PFSK-1 (cell line): ENCODE measurements at regions not wholly inside any gene's neighbourhood (a gene's known extent, or its start where the extent isn't known, plus 50 kb on each side); places are given as distances from the start of the nearest gene placed in this dataset.

ENCODE experiments used
- FOXP2 ChIP-seq: optimal IDR thresholded peaks from 2 replicates; pipeline ENCODE3; 2011; ENCODE audit warnings: borderline replicate concordance, control low read depth, inconsistent platforms; ENCODE audit not compliant: insufficient read depth; ENCODE audit errors: extremely low read length, extremely low read depth
- POLR2AphosphoS5 ChIP-seq: IDR thresholded peaks from 2 replicates; pipeline ENCODE4 v1.6.1; 2012; ENCODE audit warnings: low read depth, mild to moderate bottlenecking, control low read depth, low read length, moderate library complexity
- SIN3A ChIP-seq: IDR thresholded peaks from 2 replicates; pipeline ENCODE4 v1.6.1; 2012; ENCODE audit warnings: mild to moderate bottlenecking, low read length, moderate library complexity, borderline replicate concordance; ENCODE audit not compliant: insufficient read depth
- TAF1 ChIP-seq: IDR thresholded peaks from 2 replicates; pipeline ENCODE4 v1.6.1; 2012; ENCODE audit warnings: low read length, control low read depth, borderline replicate concordance; ENCODE audit not compliant: insufficient read depth
- TF ChIP-seq, protein P1 (sequence below), 2 experiments: IDR thresholded peaks; 2 replicates each; pipeline versions ENCODE4 v1.6.1 to v1.8.0; 2011 to 2012; ENCODE audit warnings: low read depth in 2 of 2, low read length in 2 of 2, control low read depth in 1 of 2, inconsistent platforms in 1 of 2, mild to moderate bottlenecking in 1 of 2, moderate library complexity in 1 of 2; ENCODE audit not compliant: insufficient read depth in 1 of 2

DNA sequence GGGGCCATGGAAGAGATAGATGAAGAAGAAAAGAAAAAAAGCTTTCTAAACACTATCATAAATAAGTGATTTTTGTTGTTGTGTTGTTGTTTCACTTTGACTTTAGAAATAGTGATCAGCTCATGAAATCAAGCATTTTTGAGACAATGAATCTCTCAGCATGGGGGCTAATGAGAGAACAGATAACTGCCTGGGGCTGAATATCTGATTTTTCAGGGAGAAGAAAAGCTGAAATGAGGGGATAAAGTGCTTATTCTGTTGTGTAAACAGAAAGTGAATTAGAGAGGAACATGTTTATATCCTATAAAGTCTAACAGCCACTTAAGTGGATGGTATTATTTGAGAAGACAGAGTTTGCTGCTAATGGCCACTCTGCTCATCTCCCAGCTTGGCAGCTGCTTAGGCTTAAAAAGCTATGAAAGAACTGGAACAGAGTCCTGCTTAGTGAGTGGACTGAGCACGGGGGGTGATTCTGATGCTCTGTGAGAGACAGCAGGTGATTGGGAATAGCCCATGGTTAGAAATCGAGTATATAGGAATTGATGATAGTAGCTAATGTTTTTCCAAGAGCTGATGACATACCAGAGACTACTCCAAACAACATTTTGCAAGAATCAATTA lies 646.1 kb upstream of the TMEM132C start:
- TF ChIP-seq SIN3A = no peak
- TF ChIP-seq FOXP2 = no peak
- no peak for TF ChIP-seq POLR2AphosphoS5
- no peak for TF ChIP-seq TAF1
- TF ChIP-seq, protein P1, sequence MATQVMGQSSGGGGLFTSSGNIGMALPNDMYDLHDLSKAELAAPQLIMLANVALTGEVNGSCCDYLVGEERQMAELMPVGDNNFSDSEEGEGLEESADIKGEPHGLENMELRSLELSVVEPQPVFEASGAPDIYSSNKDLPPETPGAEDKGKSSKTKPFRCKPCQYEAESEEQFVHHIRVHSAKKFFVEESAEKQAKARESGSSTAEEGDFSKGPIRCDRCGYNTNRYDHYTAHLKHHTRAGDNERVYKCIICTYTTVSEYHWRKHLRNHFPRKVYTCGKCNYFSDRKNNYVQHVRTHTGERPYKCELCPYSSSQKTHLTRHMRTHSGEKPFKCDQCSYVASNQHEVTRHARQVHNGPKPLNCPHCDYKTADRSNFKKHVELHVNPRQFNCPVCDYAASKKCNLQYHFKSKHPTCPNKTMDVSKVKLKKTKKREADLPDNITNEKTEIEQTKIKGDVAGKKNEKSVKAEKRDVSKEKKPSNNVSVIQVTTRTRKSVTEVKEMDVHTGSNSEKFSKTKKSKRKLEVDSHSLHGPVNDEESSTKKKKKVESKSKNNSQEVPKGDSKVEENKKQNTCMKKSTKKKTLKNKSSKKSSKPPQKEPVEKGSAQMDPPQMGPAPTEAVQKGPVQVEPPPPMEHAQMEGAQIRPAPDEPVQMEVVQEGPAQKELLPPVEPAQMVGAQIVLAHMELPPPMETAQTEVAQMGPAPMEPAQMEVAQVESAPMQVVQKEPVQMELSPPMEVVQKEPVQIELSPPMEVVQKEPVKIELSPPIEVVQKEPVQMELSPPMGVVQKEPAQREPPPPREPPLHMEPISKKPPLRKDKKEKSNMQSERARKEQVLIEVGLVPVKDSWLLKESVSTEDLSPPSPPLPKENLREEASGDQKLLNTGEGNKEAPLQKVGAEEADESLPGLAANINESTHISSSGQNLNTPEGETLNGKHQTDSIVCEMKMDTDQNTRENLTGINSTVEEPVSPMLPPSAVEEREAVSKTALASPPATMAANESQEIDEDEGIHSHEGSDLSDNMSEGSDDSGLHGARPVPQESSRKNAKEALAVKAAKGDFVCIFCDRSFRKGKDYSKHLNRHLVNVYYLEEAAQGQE (IDR thresholded peaks at IDR 0.05; ENCODE audit: insufficient read depth in 1 of 2, low read depth in 2 of 2, low read length in 2 of 2) = no peak

DNA sequence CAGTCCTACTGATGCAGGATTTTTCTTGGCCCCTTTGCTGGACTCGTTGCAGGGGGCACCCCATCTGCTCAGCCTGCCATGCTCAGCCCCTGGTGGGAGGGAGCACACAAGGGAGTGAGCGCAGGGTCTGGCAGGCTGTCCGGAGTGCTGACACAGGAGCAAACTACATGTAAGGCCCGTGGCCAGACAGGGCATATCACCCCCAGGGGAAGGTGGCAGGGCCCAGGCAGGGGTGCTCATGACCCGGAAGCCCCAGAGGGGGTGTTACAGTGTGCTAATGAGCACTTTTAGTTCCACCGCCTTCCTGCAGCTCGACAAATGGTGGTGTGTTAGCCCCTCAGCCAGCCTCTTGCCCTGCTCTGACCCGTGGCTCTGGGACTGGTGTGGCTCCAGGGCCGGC lies 645.6 kb upstream of the TMEM132C start:
- TF ChIP-seq, protein P1 (IDR thresholded peaks at IDR 0.05; ENCODE audit: insufficient read depth in 1 of 2, low read depth in 2 of 2, low read length in 2 of 2) = no peak
- TF ChIP-seq POLR2AphosphoS5 (no peak), TAF1 (no peak), FOXP2 (no peak), SIN3A (no peak)

DNA sequence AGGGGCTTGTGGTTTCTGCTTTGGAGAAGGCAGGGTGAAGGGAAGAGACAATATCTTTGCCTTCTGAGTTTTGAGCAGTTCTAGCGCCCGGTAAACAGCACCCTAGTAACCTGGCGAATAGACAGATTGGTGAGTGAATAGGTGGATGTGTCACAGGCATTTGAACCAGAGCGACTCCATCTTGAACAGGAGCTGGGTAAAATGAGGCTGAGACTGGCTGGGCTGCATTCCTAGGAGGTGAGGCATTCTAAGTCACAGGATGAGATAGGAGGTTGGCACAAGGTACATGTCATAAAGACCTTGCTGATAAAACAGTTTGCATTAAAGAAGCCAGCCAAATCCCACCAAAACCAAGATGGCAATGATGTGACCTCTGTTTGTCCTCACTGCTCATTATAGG lies 643.6 kb upstream of the TMEM132C start:
- TF ChIP-seq POLR2AphosphoS5 = no peak
- no peak for TF ChIP-seq TAF1
- no peak for TF ChIP-seq SIN3A
- TF ChIP-seq FOXP2 = no peak
- TF ChIP-seq, protein P1 (IDR thresholded peaks at IDR 0.05; ENCODE audit: insufficient read depth in 1 of 2, low read depth in 2 of 2, low read length in 2 of 2) = no peak

DNA sequence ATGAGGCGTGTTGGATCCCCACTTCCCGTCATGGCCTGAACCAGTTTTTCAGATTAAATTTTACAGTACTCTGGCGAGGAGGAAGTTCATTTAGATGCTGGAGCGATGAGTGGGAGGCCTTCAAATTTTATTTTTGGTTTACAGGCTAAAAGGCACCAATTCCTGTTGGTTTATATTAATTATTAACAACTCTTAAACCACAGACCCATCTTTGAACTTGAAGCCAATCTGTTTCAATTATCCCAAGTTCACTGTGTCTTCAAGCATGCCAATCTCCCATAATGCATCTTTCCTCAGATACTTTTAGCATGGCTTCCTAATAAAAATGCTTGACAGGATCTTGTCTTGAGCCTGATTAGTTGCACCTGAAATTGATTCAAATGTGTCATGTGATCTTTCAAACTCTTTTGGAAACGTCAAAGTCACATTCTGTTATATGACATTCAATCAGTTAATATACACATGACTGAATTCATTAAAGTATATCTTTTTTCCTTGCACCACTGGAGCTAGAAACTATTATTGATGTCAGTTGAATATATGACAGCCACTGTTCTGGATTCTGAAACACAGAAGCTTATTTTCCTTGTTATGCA lies 641.7 kb upstream of the TMEM132C start:
- TF ChIP-seq, protein P1 (IDR thresholded peaks at IDR 0.05; ENCODE audit: insufficient read depth in 1 of 2, low read depth in 2 of 2, low read length in 2 of 2) = no peak
- TF ChIP-seq POLR2AphosphoS5 (no peak), TAF1 (no peak), SIN3A (no peak), FOXP2 (no peak)
